IPS DF 19.7 (cell line): ENCODE measurements at regions not wholly inside any gene's neighbourhood (a gene's known extent, or its start where the extent isn't known, plus 50 kb on each side); places are given as distances from the start of the nearest gene placed in this dataset.

Source experiments
- DNase-seq: peaks from one replicate; pipeline ENCODE4 v3.0.0-alpha.2; 2013; ENCODE audit warnings: low read depth, low spot score

DNA sequence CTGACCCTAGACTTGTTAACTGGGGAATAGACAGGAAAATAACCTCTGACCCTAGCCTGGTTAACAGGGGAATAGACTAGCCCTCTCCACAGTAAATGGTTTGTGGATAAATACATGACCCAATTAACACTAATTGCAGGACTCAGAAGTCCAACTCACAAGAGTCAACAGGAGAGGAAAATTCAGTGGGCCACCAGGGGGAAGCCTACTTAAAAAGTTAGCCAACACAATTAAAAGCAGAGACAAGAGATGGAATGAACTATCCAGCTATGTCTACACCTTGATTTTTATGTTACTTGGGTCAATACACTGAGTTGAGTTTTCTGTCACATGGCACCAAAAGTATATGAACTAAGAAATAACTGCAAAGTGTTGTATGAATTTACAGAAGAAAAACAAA, 158.8 kb upstream of the SLC39A10 start:
- no peak for DNase-seq

DNA sequence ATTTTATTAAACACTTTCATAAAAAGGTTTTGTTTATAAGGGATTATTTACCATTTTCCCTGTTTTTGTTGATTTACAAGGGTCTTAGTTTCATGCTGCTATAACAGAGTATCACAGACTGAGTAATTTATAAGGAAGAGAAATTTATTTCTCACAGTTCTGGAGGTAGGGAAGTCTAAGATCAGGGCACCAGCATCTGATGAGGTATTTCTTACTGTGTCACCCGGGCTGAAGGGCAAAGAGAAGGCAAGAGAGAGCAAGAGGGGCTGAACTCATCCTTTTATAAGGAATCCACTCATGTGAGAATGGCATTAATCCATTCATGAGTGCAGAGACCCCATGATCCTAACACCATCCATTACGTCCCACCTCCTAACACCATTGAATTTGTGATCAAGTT, 160.0 kb upstream of the SLC39A10 start:
- no peak for DNase-seq

DNA sequence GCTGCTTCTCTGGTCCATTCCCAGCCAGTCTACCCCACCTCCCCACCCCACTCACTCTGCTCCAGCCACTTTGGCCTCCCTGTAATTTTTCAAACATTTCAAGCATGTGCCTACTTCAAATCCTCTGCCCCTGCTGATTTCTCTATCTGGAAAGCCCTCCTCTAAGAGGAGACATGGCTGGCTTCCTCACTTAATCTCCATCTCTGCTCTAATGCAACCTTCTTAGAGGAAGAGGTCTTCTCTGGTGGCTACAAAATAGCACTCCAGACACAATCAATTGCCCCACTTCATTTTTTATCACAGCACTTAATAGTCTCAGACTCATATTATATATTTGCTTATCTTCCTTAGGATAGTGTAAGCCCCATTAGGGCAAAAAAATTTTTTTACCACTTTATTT, 161.1 kb upstream of the SLC39A10 start:
- DNase-seq: no peak

DNA sequence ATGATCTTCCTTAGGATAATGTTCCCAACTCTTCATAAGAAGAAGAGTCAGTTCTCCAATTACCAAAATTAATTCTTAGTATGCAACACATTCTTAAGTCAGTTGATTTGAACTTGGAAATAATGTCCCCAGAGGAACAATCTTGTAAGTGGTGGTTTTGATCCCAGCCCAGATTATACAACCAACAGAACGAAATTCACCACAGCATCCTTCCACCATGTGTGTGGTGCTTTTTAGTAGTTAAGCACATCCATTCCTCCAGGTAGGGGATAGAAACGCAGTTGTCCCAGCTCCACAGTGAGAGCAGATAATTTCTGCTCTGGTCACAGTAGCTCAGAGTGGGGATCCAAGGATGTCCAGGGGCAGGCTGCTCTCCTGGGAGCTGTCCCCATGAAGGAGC, 161.7 kb upstream of the SLC39A10 start:
- no peak for DNase-seq

DNA sequence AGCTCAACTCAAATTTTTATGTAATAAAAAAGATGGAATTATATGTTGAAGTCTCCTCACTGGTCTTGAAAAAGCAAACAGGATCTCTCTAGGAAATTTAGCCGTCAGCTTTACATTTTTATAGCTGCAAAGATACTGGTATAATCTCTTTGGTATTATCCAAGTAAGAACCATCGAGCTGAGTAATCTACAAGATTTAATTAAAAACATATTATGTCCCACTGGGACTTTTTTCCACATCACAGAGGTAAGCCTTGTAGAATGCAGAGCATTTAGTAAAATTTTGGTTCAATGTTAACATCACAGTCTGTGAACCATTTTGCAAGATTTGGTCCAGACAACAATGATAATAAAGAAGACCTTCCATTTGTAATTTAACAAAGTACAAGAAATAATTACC, 162.6 kb upstream of the SLC39A10 start:
- DNase-seq: no peak

DNA sequence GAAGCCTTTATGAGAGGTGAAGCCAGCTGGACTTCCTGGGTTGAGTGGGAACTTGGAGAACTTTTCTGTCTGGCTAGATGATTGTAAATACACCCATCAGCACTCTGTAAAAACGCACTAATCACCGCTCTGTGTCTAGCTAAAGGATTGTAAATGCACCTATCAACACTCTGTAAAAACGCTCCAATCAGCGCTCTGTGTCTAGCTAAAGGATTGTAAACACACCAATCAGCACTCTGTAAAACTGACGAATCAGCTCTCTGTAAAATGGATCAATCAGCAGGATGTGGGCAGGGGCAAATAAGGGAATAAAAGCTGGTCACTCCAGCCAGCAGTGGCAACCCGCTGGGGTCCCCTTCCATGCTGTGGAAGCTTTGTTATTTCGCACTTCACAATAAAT, 163.6 kb upstream of the SLC39A10 start:
- no peak for DNase-seq

DNA sequence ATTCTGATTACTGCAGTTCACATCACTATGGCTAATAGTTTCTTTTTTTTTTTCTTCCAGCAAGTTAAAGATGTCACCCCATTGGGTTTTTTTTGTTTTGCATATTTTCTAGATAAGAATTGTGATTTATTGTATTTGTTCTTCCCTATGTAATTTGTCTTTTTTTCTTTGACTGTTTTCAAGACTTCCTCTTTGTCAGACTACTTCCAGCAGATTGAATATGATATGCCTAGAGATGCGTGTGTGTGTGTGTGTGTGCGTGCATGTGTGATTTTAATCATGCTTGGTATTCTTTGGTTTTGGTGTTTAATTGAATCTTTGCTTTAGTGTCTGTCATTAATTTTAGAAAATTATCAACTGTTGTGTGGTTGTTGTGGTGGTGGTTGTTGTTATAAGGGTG, 166.7 kb upstream of the SLC39A10 start:
- DNase-seq: no peak

DNA sequence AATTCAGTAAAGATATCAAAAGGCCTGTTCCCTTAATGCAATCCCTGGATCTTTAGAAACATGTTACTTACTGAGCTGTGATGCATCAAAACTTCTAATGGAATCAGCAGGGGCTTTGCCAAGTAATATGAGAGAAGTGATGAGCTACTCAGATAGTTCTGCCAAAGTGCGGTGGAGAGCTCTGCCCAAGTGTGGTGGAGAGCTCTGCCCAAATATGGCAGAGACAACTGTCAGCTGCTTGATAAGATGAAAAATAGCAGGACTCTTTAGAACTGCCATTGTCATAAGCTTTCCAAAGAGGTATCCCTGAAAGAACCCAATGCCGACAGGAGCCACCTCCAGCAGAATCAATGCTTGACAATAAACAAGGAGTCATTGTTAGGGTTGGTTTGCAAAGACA, 167.9 kb upstream of the SLC39A10 start:
- DNase-seq: no peak

DNA sequence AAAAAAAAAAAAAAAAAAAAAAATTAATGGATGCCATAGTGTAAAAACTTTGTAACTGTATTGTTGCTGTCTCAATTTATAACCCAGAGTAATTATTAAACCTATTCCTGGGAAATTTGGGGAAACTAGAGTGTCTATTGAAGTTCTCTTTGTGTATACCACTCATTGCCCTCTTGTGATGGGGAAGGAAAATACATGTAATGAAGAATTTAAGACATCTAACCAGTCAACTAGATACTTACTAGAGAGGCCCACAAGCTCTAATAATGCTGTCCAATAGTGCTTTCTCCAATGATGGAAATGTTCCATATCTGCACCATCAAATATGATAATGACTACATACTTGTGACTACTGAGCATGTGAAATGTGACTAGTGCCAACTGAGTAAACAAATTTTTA, 168.5 kb upstream of the SLC39A10 start:
- DNase-seq: no peak

DNA sequence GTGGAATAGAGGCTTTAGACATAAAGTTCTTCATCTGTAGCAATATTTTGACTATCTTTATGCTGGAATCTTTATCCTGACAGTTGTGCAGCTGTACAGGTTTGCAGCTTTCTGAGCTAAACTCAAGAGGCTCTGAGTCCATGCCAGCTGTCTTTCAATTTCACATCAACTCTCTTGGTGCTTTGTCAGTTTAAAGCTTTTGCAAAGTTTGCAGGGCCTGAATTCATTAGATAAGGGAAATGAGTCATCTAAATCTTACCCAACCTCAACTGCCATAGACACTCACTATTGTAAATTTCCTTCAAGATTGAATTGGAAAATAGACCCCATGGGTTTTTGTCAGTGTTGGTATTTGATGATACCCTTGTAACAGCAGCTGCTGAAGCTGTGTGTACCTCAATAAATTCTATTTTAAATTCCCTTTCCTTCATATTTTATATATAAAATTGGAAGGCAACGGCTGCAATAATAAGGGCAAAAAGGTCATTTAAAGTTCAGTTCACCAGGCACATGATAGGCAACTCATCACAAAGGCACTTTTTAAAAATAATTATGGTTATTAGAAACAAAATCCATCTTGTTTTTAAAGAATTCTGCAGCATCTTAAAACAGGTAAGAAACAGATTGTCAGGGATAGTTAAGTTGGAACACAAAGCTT, 169.9 kb upstream of the SLC39A10 start:
- DNase-seq: no peak

DNA sequence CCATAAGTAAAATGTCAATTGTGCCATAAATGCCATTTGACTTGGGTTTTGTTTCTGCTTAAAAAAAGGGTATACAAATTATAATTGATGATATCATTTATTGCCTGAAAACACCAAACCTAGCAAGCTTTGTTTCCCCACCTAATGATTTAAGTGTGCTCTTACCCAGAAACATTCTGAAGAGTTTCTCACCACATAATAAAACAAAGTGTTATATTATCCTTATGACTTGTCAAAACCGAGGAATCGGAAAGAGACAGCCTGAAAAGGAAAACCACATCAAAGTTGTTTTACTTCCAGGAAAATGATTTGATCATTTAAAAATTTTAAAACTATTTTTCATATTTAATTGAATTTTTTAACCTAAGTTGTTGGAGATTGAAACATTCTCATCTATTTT, 170.5 kb upstream of the SLC39A10 start:
- DNase-seq: no peak

DNA sequence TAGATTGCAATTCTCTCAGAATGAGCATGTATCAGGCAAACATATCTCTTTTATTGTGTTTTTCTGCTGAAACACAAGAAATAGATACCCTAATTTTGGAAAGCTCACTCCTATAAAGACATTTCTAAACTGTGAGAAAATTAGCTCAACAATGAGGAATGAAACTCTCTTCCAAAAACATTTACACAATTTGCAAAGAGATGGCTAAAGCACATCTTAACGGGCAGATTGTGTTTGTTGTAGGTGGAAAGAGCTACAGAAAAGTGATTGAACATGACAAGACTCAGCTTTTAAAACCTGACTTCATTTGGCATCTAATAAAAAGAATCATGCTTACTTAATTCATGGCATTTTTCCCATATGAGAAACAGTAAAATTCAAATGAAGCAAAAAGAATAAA, 175.0 kb upstream of the SLC39A10 start:
- no peak for DNase-seq

DNA sequence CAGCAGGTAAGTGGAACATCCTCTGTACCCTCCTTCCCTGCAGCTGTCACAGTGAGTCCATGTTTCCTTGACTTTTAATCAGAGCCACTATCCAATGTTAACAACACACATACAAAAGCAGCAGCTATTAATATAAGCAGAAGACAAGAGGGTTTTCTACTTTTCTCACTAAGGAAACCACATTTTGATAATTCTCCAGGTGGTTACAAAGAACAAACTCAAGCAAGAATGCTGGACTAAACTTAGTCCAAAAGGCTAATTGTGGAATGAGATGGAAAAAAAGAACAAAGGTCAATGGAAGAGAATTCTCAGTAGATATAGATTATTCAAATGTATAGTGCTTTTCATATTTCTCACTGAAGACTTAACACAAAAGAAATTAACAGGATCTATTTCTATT, 176.9 kb upstream of the SLC39A10 start:
- no peak for DNase-seq

DNA sequence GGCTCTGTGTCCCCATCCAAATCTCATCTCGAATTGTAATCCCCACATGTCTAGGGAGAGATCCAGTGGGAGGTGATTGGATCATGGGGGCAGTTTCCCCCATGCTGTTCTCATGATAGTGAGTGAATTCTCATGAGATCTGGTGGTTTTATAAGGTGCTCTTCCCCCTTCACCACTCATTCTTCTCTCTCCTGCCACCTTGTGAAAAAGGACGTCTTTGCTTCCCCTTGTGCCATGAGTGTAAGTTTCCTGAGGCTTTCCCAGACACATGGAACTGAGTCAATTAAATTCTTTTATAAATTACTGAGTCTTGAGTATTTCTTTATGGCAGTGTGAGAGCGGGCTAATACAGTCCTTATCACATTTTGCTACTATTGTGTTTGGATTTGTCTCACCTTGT, 177.6 kb upstream of the SLC39A10 start:
- no peak for DNase-seq

DNA sequence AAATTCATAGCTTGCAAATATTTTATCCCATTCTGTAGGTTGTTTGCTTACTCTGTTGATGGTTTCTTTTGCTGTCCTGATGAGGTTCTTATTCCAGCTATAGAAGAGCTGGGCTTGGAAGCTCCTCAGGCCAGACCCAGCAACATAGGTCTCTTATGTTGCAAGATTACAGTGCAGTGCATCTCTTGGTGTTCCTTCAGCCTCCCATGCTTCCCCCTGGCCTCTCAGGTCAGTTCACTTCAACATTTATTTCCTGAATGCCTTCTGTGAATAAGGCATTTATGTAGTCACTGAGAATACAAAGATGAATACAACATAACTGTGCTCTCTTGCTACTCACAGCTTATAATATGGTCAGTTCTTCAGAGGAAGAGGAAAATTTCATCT, 179.0 kb upstream of the SLC39A10 start:
- no peak for DNase-seq

DNA sequence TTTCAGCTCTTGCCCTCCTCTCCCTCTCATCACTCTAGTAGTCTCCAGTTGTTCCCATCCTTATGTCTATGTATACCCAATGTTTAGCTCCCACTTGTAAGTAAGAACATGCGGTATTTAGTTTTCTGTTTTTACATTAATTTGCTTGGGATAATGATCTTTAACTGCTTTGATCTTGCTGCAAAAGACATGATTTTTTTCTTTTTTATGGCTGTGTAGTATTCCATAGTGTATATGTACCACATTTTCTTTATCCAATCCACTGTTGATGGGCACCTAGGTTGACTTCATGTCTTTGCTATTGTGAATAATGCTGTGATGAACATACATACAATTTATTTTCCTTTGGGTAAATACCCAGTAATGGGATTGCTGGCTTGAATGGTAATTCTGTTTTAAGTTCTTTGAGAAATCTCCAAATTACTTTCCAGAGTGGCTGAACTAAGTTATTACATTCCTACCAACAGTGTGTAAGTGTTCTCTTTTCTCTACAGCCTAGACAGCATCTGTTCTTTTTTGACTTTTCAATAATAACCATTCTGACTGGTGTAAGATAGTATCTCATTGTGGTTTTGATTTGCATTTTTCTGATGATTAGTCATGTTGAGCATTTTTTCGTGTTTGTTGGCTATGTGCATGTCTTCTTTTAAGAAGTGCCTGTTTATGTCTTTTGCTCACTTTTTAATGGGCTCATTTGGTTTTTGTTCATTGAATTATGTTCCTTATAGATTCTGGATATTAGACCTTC, 179.6 kb upstream of the SLC39A10 start:
- DNase-seq: no peak

DNA sequence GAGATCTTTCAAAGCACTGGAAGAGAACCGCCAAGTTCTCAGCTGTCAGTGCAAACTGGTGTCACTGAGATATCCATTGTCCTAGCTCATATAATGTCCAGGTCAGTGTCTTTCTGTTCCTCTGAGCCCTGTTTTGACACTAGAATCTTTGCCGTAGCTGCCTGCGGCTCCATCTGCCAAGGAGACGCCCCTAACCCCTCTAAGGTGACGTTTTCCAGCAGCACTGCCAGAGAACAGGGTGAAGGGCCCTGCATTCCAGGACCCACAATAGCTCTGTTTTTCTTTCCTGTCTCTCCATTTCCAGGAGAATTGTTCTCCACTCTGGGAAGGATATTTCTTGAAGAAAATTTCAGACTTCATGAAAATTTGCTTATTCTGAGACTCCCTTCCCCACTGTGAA, 181.7 kb upstream of the SLC39A10 start:
- DNase-seq: no peak

DNA sequence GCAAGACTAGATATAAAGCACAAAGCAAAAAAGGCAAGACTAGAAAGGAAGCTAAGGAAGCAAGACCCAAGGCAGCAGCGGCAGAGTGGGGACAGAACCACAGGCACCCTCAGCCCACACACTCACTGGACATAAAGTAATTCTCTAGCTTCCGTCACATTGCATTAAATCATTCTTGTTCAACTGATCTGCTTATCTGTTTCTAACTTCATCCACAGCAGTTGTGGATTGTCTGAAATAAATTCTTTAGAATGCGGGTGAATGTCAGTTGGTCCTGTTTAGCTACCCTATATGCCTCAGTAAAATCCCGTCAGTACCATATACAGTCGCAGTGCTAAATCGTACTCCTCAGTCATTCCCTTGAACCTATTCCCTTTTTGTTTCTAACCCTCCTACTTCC, 183.2 kb upstream of the SLC39A10 start:
- no peak for DNase-seq

DNA sequence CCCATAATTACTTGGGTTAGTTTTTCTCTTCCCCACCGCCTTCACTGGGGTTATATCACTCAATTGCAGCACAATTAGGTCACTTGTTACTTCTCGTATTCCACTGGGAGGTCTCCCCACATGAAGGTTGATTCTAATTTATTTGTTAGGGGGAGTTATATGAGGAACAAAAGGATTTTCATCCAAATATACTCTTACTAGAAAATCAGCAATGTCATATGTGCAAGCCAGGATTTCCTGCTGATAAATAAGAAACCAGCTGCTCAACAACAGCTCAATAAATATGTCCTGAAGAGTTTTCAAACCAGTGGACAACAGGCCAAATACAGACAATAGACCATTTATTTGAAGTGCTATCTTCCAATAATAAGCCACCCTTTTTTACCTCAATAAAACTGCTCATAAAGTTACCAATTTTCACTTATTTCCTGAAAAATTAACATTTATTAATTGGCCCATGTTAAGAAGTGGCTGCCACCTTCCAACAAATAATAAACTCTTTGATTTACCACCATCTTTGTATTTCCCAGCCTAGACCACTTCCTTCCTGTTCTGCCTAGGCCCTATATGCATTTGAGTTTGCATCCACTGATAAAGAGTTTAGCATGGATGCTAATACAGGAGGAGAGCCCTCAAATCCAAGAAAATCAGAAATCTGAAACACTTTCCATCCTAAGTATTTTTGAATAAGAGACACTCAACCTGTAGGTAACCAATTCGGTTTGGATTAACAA, 184.4 kb upstream of the SLC39A10 start:
- no peak for DNase-seq

DNA sequence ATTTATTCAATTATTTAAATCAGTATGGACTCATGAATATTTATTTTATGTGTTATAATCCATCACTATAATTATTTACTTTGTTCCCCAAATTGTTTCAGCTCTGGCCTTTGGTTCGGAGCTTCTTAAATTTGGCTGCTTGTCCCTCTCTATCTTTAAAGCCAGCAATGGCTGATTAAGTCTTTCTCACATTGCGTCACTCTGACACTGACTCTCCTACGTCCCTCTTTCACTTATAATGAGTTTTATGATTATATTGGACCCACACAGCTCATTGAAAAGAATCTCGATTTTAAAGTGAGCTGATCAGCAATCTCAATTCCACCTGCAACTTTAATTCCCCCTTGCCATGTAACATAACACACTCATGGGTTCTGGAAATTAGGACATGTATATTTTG, 185.2 kb upstream of the SLC39A10 start:
- no peak for DNase-seq

DNA sequence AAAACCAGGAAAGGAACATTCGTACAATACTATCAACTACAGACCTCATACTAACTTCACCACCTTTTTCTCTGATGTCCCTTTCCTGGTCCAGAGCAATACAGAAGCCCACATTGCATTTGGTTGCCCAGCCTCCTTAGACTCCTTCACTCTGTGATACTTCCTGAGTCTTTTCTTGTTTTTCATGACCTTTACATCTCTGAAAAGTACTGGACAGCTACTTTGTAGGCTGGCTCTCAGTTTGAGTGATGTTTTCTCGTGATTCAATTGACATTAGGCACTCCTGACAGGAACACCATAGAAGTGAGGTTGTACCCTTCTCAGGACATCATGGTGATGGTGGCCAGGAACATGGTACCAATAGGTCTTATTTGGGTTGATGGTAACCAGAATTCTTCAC, 185.9 kb upstream of the SLC39A10 start:
- no peak for DNase-seq

DNA sequence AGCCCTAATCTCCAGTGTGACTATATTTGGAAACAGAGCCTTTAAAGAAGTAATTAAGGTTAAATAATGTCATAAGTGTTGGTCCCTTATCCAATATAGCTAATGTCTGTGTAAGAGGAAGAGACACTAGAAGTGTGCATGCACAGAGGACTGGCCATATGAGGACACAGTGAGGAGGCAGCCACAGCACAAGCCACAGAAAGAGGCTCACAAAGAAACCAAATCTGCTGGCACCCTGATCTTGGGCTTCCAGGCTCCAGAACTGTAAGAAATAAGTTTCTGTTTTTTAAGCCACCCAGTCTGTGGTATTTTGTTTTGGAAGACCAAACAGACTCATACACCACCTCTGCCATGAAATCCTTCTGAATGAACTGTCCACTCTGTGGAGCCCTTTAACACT, 186.4 kb upstream of the SLC39A10 start:
- no peak for DNase-seq

DNA sequence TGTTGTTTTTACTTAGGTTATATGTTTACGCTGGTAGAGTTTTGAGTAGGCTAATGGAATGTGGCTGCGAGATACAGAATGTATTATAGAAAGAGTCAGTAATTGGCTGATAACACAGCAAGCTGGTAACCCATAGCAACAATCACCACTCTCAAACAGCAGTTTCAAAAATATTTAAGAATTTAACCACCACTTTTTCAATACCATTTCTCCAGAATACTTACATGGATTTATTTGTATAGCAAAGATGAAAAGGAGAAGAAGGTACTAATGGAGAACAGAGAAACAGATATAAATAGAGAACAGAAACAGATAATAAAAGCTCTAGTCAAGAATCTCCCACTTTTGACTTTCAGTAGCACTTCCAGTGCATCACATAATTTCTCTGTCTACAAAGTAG, 188.3 kb upstream of the SLC39A10 start:
- DNase-seq: no peak
